ENCODE measurements at regions not wholly inside any gene's neighbourhood (a gene's known extent, or its start where the extent isn't known, plus 50 kb on each side); places are given as distances from the start of the nearest gene placed in this dataset.
"Not testable (repeated sequence)": the region's sequence is repeated elsewhere in the genome, so short reads cannot be mapped to it uniquely, and the experiment has no call there.

DNA sequence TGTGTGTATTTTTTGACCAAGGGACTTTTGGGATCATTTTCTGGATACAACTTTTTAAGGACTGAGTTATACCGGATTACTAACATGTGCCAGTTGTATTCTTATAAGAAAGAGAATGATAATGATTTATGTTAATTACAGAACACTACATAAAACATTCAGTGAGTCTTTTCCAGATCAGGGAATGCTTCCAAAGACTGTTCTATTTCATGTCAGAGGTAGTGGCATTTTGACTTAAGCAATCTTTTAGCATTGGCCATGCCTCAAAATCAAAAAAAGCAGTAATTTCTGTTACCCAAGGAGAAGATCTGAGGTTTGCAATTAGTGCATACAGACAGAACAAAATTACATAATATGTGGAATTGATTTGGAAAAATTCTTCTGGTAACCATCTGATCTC is 413.0 kb upstream of the CDH9 start:
- TF ChIP-seq, protein P1, sequence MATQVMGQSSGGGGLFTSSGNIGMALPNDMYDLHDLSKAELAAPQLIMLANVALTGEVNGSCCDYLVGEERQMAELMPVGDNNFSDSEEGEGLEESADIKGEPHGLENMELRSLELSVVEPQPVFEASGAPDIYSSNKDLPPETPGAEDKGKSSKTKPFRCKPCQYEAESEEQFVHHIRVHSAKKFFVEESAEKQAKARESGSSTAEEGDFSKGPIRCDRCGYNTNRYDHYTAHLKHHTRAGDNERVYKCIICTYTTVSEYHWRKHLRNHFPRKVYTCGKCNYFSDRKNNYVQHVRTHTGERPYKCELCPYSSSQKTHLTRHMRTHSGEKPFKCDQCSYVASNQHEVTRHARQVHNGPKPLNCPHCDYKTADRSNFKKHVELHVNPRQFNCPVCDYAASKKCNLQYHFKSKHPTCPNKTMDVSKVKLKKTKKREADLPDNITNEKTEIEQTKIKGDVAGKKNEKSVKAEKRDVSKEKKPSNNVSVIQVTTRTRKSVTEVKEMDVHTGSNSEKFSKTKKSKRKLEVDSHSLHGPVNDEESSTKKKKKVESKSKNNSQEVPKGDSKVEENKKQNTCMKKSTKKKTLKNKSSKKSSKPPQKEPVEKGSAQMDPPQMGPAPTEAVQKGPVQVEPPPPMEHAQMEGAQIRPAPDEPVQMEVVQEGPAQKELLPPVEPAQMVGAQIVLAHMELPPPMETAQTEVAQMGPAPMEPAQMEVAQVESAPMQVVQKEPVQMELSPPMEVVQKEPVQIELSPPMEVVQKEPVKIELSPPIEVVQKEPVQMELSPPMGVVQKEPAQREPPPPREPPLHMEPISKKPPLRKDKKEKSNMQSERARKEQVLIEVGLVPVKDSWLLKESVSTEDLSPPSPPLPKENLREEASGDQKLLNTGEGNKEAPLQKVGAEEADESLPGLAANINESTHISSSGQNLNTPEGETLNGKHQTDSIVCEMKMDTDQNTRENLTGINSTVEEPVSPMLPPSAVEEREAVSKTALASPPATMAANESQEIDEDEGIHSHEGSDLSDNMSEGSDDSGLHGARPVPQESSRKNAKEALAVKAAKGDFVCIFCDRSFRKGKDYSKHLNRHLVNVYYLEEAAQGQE (IDR thresholded peaks at IDR 0.05; ENCODE audit: insufficient replicate concordance, low read depth): no peak
- TF ChIP-seq SPI1 (IDR thresholded peaks at IDR 0.05; ENCODE audit: borderline replicate concordance, low read depth): no peak
- TF ChIP-seq GABPA (IDR thresholded peaks at IDR 0.05; ENCODE audit: low read depth): no peak
- TF ChIP-seq, protein P2, sequence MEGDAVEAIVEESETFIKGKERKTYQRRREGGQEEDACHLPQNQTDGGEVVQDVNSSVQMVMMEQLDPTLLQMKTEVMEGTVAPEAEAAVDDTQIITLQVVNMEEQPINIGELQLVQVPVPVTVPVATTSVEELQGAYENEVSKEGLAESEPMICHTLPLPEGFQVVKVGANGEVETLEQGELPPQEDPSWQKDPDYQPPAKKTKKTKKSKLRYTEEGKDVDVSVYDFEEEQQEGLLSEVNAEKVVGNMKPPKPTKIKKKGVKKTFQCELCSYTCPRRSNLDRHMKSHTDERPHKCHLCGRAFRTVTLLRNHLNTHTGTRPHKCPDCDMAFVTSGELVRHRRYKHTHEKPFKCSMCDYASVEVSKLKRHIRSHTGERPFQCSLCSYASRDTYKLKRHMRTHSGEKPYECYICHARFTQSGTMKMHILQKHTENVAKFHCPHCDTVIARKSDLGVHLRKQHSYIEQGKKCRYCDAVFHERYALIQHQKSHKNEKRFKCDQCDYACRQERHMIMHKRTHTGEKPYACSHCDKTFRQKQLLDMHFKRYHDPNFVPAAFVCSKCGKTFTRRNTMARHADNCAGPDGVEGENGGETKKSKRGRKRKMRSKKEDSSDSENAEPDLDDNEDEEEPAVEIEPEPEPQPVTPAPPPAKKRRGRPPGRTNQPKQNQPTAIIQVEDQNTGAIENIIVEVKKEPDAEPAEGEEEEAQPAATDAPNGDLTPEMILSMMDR (IDR thresholded peaks at IDR 0.05; ENCODE audit: insufficient read depth, low read length): no peak
- TF ChIP-seq POLR2AphosphoS5 (IDR thresholded peaks at IDR 0.05; ENCODE audit: low read depth): no peak
- Histone ChIP-seq H3K27me3 (ENCODE audit: insufficient read depth, poor library complexity, severe bottlenecking) (no peaks in the 10 kb centered on the region), H3K27ac (replicated peaks) (no peak overlapping the region), H3K4me3 (replicated peaks; ENCODE audit: insufficient read depth, low read length) (no peak overlapping the region)
- DNase-seq (ENCODE audit: low read depth in 1 of 2, low spot score in 1 of 2): no peak

DNA sequence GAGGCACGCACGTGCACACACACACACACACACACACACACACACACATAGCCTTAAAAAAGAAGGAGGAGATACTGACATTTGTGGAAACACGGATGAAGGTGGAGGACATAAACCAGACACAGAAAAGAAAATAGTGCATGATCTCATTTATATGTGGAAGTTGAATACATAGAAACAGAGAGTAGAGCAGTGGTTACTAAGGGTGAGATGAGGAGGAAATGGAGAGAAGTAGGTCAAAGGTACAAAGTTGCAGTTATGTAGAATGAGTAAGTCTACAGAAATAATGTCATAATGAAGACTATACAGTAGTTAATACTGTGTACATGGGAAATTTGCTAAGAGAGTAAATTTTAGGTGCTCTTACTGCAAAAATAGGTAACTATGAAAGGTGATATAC is 412.2 kb upstream of the CDH9 start:
- no peak overlapping the region for H3K27ac ChIP-seq (replicated peaks)
- TF ChIP-seq GABPA (IDR thresholded peaks at IDR 0.05; ENCODE audit: low read depth) (no peak), POLR2AphosphoS5 (IDR thresholded peaks at IDR 0.05; ENCODE audit: low read depth) (no peak), SPI1 (IDR thresholded peaks at IDR 0.05; ENCODE audit: borderline replicate concordance, low read depth) (no peak)
- TF ChIP-seq, protein P1 (IDR thresholded peaks at IDR 0.05; ENCODE audit: insufficient replicate concordance, low read depth): no peak
- TF ChIP-seq, protein P2 (IDR thresholded peaks at IDR 0.05; ENCODE audit: insufficient read depth, low read length): no peak
- H3K4me3 ChIP-seq (replicated peaks; ENCODE audit: insufficient read depth, low read length): no peak overlapping the region
- H3K27me3 ChIP-seq (ENCODE audit: insufficient read depth, poor library complexity, severe bottlenecking): no peaks in the 10 kb centered on the region
- no peak for DNase-seq (ENCODE audit: low read depth in 1 of 2, low spot score in 1 of 2)

DNA sequence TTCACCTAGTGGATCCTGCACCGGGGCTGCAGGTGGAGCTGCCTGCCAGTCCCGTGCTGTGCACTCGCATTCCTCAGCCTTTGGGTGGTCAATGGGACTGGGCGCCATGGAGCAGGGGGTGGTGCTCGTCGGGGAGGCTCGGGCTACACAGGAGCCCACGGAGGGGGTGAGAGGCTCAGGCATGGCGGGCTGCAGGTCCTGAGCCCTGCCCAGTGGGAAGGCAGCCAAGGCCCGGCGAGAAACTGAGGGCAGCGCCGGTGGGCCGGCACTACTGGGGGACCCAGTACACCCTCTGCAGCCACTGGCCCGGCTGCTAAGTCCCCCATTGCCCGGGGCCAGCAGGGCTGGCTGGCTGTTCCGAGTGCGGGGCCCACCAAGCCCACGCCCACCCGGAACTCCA is 401.0 kb upstream of the CDH9 start:
- H3K4me3 ChIP-seq (replicated peaks; ENCODE audit: insufficient read depth, low read length); H3K27ac ChIP-seq (replicated peaks); DNase-seq (ENCODE audit: low read depth in 1 of 2, low spot score in 1 of 2); H3K27me3 ChIP-seq (ENCODE audit: insufficient read depth, poor library complexity, severe bottlenecking): not testable (repeated sequence)

DNA sequence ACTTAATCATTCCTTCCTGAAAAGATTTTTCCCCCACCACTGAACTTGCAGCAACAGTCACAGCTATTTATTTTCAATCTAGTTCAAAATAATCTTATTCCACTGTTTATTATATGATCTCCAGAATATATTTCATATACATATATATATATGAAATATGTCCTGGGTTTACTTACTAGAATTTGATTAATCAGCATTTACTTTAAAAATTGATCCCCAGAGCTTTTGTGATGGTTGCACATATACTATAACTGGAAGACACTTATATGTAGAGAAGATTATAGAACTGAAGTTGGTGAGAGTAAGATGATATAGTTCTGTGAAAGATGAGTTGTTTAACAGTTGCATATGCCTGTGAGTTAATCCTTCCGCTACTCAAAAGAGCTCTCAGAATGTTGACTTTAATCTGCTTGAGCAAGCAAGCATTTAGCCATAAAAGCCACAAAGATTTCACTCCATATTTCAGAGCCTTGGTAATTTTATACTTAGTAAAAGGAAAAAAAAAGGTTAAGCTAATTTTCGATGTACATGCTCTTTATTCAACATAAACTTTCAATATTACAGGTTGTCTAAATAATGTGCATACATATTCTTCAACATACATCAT is 399.3 kb upstream of the CDH9 start:
- Histone ChIP-seq H3K27ac (replicated peaks) (no peak overlapping the region), H3K27me3 (ENCODE audit: insufficient read depth, poor library complexity, severe bottlenecking) (no peaks in the 10 kb centered on the region), H3K4me3 (replicated peaks; ENCODE audit: insufficient read depth, low read length) (no peak overlapping the region)
- DNase-seq (ENCODE audit: low read depth in 1 of 2, low spot score in 1 of 2): no peak
- TF ChIP-seq, protein P2 (IDR thresholded peaks at IDR 0.05; ENCODE audit: insufficient read depth, low read length): no peak
- TF ChIP-seq, protein P1 (IDR thresholded peaks at IDR 0.05; ENCODE audit: insufficient replicate concordance, low read depth): no peak
- TF ChIP-seq SPI1 (IDR thresholded peaks at IDR 0.05; ENCODE audit: borderline replicate concordance, low read depth): no peak

Data from HL-60 (cell line).